IPS-NIHi11 (cell line): ENCODE measurements at regions not wholly inside any gene's neighbourhood (a gene's known extent, or its start where the extent isn't known, plus 50 kb on each side); places are given as distances from the start of the nearest gene placed in this dataset.

Experiments
- DNase-seq: peaks from one replicate; pipeline ENCODE4 v3.0.0; 2012; ENCODE audit warnings: mixed read lengths, low spot score

DNA sequence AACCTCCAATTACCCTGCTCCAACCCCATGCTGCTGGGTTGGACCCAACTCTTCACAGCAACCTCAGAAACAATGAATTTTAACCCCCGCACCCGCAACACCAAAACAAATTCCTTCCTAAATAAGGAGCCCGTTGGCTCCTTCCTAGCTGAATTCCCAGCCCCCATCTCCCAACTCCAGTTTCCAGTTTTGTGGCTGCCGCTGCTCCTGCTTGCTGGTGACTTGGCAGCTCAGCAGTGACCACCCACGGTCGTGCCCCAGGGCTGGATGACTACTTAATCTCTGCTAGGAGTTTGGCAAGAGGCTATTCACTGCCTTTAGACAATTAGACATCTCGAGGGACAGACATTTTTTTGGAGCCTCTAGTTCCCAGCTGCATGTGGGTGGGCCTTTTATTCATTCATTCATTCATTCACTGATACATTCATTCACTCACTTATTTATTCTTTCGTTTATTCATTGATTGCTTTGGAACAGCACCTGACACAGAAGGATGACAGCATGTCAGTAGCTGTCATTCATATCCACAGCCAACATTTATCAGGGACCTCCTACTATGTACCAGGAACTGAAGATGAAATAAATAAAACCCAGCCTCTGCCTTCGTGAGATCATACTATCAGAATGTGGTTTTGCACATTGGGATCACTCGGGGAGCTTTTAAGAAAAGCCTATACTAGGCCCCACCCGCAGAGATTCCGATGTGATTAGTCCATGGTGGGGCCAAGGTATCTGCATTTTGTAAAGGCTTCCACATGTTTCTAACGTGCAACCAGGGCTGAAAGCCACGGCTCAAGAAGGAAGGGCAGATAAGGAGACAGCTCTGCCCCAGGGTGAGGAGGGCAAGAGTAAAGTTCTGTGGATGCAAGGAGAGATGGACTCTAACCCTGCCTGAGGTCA lies 256.5 kb downstream of the SHQ1 start:
- peak; percentile 65 for DNase-seq

DNA sequence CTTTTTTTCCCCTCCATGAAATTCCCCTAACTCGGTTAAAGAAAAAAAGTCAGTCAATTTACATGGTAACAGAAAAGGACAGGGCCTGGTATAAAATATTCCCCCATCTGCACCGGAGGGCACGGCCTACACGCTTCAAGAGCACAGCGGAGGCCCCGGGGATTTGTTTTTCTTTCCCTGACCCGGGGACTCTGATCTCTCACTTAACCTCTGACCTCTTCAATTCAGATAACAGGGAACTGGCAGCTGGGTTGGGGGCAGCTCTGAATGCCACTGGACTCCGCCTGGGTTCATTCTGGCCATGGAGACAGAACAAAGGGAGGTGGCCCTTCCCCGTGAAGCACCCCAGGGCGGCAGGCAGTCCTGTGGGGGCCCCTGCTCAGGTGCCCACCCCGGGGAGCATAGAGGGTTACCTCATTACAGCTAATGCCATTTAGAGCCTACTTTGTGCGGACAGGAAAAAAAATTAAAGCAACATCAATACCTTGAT lies 257.5 kb downstream of the SHQ1 start:
- peak; percentile 74 for DNase-seq

DNA sequence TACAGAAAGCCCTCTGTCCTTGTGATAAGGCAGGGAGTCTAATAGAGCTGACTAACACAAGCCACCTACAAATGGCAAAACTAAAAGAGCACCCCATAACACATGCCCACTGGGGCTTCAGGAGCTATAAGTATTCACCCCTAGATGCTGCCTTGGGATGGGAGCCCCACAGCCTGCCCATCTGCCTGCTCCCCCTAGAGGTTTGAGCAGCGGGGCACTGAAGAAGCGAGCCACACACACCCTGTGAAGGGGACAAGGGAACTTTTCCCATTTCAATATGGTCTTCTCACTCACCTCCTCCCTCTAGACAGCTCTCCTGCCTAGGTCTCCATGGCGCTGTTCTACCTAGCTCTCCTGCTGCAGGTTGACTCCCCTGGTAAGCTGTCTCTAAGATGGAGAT lies 261.0 kb downstream of the SHQ1 start:
- DNase-seq = no peak

DNA sequence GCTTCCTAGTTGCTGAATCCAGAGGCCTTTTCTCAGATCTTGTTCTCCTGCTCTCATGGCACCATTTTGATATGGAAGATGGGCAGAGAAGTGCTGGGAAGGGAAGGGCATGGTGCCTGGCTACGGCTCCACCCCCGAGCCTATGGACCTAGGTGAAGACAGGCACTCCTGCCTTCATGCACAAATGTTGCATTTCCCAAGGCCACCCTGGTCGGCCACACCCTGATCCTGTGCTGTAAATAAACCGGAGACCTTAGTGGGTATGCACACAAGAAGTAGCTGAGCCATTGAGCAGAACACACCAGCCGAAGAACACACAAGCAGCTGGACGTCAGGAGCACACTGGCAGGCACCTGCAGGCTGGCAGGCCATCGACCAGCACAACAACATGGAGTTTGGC lies 261.6 kb downstream of the SHQ1 start:
- DNase-seq = no peak

DNA sequence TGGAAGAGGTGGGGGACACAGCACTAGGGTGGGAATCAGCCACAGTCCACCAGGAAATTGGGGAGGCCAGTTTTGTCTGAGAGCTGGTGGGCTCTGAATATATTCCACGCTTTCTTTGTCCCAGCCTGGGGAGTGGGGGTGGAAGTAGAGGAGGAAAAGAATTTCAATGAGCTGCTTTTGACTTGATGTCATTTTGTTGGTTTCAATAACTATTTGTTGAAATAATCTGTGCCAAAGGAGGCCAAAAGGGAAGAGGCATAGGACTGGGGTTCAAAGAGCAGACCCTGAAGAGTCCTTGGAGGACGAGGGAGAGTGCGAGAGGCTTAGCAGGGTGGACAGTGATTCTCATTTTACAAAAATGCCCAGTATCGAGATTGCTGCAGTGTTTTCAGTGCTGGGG lies 262.3 kb downstream of the SHQ1 start:
- DNase-seq = no peak

DNA sequence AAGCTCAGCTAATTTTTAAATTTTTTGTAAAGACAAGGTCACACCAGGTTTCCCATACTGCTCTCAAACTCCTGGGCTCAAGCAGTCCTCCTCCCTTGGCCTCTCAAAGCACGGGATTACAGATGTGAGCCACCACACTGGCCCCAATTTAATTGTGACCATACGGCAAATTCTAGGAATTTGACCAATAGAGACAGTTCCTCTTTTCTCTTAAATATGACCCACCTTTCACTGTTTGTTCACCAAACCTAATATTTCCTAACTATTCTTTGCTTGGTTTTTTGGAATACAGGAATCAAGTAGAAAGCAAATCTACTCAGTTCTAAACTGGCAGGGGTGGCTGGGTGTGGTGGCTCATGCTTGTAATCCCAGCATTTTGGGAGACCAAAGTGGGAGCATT lies 264.0 kb downstream of the SHQ1 start:
- DNase-seq = no peak

DNA sequence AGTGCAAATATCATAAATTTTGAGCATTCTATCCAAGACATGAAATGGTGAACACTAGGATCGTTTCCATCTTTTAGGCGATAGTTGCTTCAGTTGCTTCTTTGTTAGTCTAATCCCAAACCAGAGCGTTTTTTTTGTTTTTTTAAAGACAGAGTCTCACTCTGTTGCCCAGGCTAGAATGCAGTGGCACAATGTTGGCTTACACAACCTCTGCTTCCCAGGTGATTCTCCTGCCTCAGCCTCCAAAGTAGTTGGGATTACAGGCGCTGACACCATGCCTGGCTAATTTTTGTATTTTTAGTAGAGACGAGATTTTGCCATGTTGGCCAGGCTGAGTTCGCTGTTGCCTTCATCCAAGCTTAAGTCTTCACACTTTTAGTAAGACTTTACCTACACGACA lies 265.3 kb downstream of the SHQ1 start:
- no peak for DNase-seq

DNA sequence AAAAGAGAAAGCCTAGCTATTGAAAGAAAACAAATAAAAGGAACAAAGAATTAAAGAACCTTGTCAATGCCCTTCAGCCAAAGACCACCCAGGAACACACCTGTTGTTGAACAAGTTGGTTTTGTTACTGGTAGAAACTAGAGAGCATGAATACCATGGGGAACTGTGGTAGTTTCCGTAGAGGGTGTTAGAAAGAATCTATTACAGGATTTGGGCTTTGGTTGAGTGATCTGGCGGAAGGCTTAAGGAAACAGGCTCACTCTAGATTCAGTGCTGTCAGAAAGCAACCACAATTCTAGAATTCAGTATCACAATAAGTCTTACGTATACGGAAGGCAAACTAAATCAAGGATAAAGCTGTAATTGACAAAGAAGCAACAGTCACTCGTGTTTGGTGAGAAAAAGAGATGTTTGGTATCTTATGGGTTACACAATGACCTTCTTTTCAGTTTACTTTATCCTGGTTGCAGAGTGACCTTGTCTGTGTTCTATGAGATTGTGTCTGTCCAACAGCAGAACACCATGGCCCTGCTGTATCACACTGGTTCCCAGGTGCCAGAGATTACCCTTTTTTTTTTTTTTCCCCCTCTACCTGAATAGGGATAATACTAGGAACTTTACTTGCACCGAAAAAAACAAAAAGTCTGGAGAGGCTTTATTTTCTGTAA lies 265.9 kb downstream of the SHQ1 start:
- DNase-seq = peak; percentile 47

DNA sequence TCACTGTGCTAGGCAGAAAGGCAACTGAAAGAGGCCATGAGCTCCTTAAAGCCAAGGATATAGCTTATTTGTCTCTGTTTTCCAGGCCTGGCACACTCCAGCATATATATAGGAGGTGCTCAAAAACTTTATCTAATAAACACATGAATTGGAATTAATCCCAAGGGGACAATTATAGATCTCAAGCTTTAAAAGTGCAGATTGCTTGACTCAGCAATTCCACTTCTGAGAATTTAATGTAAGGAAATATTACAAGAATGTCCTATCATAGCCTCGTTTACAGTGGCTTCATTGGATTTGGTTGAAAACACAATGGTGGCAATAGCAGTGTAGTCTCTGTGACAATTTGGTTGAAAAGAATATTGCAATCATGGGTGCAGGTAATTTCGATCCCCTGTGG lies 267.3 kb downstream of the SHQ1 start:
- DNase-seq = no peak

DNA sequence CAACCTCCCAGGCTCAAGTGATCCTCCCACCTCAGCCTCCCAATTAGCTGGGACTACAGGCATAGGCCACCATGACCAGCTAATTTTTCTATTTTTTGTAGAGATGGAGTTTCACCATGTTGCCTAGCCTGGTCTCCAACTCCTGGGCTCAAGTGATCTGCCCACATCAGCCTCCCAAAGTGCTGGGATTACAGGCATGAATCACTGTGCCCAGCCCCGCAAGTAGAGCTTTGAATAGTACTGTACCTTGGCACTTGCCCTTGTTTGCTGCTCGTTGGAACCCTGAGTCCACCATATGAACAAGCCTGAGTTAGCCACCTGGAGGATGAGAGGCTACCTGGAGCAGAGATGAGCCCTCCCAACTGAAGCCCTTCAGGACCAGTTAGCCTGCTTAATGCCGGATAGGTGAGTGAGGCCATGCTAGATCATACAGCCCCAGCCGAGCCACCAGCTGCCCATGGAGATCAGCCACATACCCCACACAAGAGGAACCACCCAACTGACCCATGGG lies 267.9 kb downstream of the SHQ1 start:
- DNase-seq = no peak

DNA sequence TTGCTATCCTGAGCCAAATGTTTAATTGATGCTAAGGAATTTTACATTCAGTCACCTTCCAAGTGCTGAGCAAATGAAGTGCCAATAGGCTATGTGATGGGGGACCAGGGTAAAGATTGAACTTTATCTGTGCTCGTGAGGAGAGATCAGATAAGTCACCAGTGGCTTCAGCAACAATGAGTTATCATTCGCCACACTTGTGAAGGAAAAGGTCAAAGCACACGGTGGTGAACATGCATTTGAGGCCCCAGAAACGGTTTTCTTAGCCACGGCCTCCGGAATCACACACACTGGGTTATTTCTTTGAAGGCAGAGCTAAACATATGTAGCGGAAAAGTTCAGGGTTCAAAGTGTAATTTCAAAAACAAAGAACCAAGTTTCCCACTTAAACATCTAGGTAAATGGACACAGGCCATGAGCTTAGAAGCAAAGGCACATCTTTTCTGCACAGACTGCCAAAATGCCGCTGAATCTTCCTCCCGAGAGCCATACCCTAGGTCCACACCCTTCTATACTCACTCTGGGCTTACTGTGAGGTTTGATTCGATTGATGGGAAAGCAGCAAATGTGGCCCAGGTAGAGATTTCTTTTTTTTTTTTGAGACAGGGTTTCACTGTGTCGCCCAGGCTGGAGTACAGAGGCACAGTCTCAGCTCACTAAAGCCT lies 268.5 kb downstream of the SHQ1 start:
- DNase-seq = no peak

DNA sequence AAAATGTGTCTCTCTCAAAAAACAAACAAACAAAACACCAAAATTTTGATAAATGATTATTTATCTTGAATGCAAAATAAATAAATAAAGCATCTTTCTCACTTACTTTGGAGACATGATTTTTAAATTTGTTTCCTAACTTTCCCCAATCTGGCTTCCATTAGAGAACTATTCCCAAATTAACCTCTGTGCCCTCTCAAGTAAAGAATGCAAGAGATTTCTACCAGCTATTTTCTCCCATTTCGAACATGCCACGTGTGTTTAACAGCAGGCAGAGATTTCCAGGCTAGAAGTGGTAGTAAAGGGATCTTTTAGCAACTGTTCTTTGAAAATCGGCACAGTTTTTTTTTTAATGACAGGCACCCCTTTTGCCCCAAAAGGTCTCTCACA lies 269.1 kb downstream of the SHQ1 start:
- DNase-seq = no peak

DNA sequence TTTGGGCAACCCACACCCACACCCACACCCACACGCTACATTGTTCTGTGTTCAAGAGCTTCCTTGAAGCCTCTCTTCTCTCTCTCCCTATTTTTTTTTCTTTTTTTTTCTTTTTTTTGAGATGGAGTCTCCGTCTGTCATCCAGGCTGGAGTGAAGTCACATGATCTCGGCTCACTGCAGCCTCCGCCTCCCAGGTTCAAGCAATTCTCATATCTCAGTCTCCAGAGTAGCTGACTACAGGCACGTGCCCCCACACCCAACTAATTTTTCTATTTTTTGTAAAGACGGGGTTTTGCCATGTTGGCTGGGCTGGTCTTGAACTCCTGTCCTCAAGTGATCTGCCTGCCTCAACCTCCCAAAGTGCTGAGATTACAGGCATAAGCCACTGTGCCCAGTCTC lies 271.1 kb downstream of the SHQ1 start:
- DNase-seq = no peak

DNA sequence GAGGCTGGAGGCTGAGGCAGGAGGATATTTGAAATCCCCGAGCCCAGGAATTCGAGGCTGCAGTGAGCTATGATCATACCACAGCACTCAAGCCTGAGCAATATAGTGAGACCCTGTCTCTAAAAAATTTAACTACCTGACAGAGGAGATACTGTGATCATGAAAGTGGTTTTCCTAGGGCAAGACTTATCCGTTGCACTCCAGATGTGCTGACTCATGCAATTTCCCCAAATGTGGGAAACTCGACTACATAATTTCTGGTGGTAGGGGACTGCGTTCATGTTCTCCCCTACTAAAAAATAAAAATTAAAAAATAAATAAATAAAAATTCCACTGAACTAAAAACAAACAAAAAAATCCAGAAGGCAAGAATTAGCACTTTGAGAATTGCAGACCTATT lies 271.7 kb downstream of the SHQ1 start:
- no peak for DNase-seq

DNA sequence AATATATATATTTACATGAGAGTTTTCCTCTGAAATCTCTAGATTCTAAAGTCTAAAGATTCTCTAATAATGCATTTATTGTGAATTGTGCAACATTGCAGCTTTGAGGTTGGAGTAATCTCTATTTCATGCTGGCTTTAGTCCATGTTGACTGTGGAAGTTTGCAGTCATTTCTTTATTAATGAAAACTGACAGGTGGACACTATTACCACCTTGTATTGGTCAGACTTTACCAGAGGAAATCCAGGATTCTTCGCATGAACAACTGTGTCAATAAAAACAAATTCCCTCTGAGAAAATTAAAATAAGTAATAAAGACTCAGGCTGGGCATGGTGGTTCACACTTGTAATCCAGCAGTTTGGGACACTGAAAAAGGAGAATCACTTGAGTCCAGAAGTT lies 274.1 kb downstream of the SHQ1 start:
- DNase-seq = no peak

DNA sequence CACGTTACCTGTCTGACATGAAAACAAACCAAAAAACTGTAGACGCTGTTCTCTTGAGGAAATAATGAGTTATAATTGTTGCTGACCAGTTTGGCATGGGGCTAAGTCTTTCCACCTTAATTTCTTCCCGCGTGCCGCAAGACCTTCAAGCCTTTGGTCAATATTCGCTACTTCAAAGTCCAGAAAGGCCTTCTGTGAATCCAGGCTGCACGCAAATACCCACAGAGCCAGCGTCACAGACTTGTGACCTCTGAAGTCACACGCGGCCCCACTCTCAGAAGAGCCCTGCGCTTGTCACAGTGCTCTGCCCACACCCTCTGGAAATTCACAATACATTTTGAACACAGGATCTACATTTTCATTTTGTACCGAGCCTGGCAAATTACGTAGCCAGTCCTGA lies 275.2 kb downstream of the SHQ1 start:
- no peak for DNase-seq

DNA sequence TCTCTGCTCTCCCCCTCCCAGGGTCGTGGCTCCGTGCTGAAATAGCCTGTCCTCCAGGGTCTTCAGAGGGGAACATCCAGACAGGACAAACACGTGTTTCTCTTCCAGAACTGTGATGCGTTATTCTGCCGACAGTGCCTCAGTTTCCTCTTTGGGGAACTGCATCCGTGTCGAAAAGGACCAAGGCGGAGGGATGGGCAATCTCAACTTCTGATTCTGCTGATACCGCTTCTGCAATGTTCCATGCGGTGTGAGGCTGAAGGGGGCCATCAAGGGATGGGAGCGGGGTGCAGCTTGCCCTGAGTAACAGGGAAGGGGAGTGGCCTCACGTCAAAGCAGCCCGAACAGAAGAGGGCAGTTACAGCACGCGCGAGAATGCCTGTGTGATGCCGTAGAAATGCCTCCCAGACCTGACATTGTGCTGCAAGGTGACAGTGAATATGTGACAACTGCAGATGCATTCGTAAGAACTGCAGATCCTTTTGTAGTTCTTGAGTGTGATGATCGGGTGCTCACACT lies 275.7 kb downstream of the SHQ1 start:
- DNase-seq = no peak

DNA sequence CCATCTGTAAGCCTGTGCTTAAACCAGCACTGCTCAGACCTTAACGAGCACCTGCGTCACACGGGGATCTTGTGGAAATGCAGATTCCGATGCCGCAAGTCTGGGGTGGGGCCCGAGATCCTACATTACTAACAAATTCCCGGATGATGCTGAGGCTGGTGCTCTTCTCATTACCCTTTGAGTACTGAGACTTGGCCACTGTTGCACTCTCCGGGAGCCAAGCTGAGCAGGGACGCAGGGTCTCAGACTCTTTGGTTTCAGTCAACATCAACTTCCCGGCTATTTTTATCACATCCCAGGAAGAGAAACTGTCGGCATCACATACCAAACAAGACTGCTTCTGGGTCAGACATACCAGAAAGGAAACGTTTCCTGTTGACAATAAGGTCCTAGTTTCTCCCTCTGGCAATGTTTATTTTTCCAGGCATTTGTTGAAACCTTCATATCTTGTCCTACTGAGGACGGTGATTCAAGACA lies 276.6 kb downstream of the SHQ1 start:
- no peak for DNase-seq

DNA sequence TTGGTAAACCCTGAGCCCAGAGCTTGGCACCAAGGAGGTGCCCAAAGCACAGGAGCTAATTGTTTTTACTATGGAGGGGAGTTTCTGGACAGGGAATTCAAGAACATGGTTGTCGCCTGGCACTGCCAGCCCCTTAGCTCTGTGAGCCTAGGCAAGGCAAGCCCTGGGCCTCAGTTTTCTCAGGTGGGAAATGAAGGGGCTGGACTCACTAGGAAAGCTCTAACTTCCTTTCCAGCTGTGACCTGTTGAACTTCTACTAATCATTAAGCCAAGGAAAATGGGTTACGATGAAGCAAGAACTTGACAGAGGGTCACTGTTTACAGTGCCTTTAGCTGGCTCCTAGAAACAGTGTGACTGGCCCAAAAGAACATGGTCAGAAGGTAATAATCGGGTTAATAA lies 277.2 kb downstream of the SHQ1 start:
- DNase-seq = no peak

DNA sequence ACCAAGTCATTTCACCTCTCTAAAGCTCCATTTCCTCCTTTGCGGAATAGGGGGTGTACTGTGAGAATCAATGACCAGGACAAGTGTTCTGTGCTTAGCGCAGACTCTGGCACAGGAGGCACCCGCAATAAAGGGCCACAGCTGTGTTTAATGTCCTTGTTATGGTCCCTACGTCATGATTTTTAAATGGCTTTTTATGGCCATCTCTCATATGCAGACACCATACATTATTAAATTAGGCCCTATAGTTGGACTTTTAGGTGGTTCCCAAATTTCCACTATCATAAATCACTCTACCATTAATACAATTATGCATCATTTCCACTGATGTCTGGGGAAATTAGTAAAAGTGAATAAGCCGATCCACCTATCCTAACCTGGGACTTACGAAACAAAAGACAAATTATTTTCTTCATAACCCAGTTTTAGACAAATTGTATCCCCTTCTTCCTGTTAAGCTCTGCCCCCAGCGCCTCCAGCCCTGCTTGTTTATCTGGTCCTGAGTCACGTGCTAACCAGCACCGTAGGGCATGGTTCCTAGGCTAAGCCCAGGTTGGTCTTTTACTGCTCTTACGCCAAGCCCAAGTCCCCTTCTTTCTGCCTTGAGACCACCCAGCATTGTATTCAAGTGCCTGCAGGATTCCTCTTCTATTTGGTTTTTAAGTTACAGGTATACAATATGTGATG lies 278.3 kb downstream of the SHQ1 start:
- DNase-seq = no peak

DNA sequence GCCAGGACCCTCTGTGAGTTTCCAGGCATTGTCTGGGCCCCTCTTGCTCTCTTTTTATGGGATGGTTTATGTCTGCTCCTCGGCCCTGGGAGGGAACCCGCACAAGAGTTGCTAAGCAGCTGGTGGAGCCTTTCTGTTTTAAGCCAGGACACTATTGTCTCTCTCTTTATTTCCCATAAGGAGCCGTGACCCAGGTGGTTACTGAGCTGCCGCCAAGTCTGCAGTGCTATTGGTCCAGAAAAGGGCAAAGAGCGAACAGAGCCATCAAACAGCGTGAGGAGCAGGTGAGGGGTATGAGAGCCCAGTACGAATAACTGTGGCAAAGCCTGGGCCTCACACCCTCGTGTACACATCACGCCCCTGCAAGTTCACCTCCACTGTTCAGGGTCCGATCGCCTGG lies 280.2 kb downstream of the SHQ1 start:
- no peak for DNase-seq

DNA sequence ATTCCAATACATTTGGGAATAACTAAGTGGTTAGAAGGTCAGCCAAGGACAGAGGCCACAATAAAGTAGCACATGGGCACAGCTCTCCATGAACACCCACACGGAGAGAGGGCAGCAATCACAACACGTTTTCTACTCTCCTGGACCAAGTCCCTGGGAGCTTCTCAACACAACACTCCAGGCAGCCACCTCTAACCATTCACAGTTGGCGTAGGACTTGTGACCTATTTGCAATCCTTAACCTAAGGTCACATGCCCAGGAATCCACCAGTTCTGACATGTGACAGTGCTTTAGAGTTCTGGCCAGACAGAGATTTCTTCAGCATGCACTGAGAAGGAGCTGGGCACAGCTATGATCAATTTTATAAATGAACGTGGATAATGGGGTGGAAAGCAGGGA lies 280.8 kb downstream of the SHQ1 start:
- no peak for DNase-seq
